DND-41 (cell line): ENCODE measurements at regions not wholly inside any gene's neighbourhood (a gene's known extent, or its start where the extent isn't known, plus 50 kb on each side); places are given as distances from the start of the nearest gene placed in this dataset.

ENCODE experiments used
- ATAC-seq: fragments of 200-7000 bp; cut with Tn5 transposase; 3 replicates; pipeline ENCODE4 v1.9.1; 2021; ENCODE audit warnings: low read depth; ENCODE audit not compliant: insufficient read depth
- DNase-seq: peaks from one replicate; pipeline ENCODE4 v3.0.0-alpha.2; 2020
- H2AFZ ChIP-seq: 2 replicates; pipeline ENCODE4 v1.6.0; 2012; ENCODE audit warnings: low read depth, low read length
- H3K27ac ChIP-seq: 2 replicates; pipeline ENCODE4 v1.5.1; 2012; ENCODE audit warnings: low read length, inconsistent platforms
- H3K27me3 ChIP-seq: fragments of 200-600 bp; sonication (generic); 2 replicates; pipeline ENCODE4 v1.6.0; 2012; ENCODE audit warnings: low read length, mild to moderate bottlenecking, inconsistent platforms; ENCODE audit not compliant: insufficient read depth, poor library complexity
- H3K36me3 ChIP-seq: 2 replicates; pipeline ENCODE4 v1.5.1; 2012; ENCODE audit warnings: low read length, inconsistent platforms; ENCODE audit not compliant: insufficient read depth
- H3K4me1 ChIP-seq: 2 replicates; pipeline ENCODE4 v1.5.1; 2012; ENCODE audit warnings: mild to moderate bottlenecking, low read length; ENCODE audit not compliant: insufficient read depth
- H3K4me2 ChIP-seq: 2 replicates; pipeline ENCODE4 v1.6.0; 2012; ENCODE audit warnings: mild to moderate bottlenecking, moderate library complexity, low read length, inconsistent platforms; ENCODE audit not compliant: insufficient read depth
- H3K4me3 ChIP-seq, 2 experiments: fragments of 200-600 bp in 1 of 2; shearing (Covaris generic) in 1 of 2; 2 replicates each; pipeline ENCODE4 v1.5.1; 2012 to 2016; ENCODE audit warnings: inconsistent platforms in 2 of 2, low read length in 2 of 2, mild to moderate bottlenecking in 2 of 2, low read depth in 1 of 2, moderate library complexity in 1 of 2
- H3K79me2 ChIP-seq: 2 replicates; pipeline ENCODE4 v1.6.0; 2012; ENCODE audit warnings: low read length, inconsistent platforms; ENCODE audit not compliant: insufficient read depth
- H3K9ac ChIP-seq: 2 replicates; pipeline ENCODE4 v1.6.0; 2012; ENCODE audit warnings: low read depth, mild to moderate bottlenecking, inconsistent platforms, low read length, moderate library complexity
- H3K9me3 ChIP-seq: 2 replicates; pipeline ENCODE4 v1.5.1; 2012; ENCODE audit warnings: low read length, moderate library complexity, mild to moderate bottlenecking, inconsistent platforms; ENCODE audit not compliant: insufficient read depth, severe bottlenecking
- H4K20me1 ChIP-seq: 2 replicates; pipeline ENCODE4 v1.6.0; 2012; ENCODE audit warnings: low read length; ENCODE audit not compliant: insufficient read depth
- EZH2 ChIP-seq: IDR thresholded peaks from 3 replicates; pipeline ENCODE4 v1.6.1; 2012; ENCODE audit warnings: borderline replicate concordance, low read depth, mild to moderate bottlenecking, moderate library complexity, low read length, inconsistent platforms; ENCODE audit not compliant: severe bottlenecking
- TF ChIP-seq, protein P1 (sequence below): IDR thresholded peaks from 2 replicates; pipeline ENCODE4 v1.5.1; 2012; ENCODE audit warnings: borderline replicate concordance, low read length, moderate library complexity, mild to moderate bottlenecking; ENCODE audit not compliant: poor library complexity, severe bottlenecking; ENCODE audit errors: extremely low read depth

DNA sequence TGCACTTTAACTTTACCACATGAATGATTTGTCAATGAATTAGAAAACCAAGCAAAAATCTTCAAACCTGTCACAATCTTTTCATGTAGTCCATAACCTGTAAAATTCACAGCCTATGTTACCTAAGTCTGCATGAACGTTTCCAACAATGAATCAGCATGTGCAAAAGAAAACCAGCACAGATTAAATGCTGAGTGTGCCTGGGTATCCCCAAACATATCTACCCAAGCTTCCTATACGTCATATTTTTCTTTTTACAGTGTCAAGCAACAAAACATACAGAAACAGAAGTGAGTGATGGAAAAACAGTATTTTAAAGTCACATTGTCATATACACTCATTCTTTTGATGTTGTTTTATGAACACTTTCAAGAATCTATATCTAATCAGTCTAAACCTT lies 713.5 kb downstream of the RFPL4B start:
- DNase-seq = no peak
- Histone ChIP-seq H3K4me2 (no peak overlapping the region), H3K79me2 (no peaks in the 10 kb centered on the region), H3K4me1 (no peaks in the 10 kb centered on the region), H3K4me3 (no peak overlapping the region), H2AFZ (no peak overlapping the region), H4K20me1 (no peaks in the 10 kb centered on the region), H3K36me3 (no peaks in the 10 kb centered on the region), H3K9me3 (no peaks in the 10 kb centered on the region), H3K27ac (no peak overlapping the region), H3K9ac (no peak overlapping the region), H3K27me3 (no peaks in the 10 kb centered on the region)
- ATAC-seq = no peak
- TF ChIP-seq, protein P1, sequence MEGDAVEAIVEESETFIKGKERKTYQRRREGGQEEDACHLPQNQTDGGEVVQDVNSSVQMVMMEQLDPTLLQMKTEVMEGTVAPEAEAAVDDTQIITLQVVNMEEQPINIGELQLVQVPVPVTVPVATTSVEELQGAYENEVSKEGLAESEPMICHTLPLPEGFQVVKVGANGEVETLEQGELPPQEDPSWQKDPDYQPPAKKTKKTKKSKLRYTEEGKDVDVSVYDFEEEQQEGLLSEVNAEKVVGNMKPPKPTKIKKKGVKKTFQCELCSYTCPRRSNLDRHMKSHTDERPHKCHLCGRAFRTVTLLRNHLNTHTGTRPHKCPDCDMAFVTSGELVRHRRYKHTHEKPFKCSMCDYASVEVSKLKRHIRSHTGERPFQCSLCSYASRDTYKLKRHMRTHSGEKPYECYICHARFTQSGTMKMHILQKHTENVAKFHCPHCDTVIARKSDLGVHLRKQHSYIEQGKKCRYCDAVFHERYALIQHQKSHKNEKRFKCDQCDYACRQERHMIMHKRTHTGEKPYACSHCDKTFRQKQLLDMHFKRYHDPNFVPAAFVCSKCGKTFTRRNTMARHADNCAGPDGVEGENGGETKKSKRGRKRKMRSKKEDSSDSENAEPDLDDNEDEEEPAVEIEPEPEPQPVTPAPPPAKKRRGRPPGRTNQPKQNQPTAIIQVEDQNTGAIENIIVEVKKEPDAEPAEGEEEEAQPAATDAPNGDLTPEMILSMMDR = no peak
- no peak for TF ChIP-seq EZH2

DNA sequence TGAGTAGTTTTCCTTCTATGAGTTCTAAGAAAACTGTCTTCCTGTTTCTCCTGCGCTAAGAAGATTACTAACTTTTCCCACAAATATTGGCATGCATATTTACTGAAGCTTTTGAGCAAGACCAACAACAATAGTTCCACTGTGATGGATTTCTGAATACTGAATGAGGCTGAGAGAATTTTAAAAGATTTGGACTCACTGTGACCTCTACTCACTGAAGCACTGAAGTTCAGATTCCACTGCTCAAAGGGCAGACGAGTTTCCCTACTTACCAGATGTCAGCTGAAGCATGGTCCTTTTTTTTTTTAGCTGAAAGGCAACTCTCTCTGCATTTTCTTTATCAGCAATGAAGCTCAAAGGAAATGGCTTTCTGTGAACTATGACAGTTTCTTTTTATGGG lies 718.5 kb downstream of the RFPL4B start:
- no peak overlapping the region for H3K4me2 ChIP-seq
- DNase-seq (no peak), ATAC-seq (no peak)
- H3K9ac ChIP-seq = no peak overlapping the region
- H3K4me1 ChIP-seq = no peaks in the 10 kb centered on the region
- H3K4me3 ChIP-seq = no peak overlapping the region
- no peaks in the 10 kb centered on the region for H3K36me3 ChIP-seq
- H2AFZ ChIP-seq = no peak overlapping the region
- no peaks in the 10 kb centered on the region for H3K79me2 ChIP-seq
- no peak overlapping the region for H3K27ac ChIP-seq
- H3K27me3 ChIP-seq = no peaks in the 10 kb centered on the region
- TF ChIP-seq EZH2 = no peak
- TF ChIP-seq, protein P1 = no peak
- no peaks in the 10 kb centered on the region for H3K9me3 ChIP-seq
- no peaks in the 10 kb centered on the region for H4K20me1 ChIP-seq

DNA sequence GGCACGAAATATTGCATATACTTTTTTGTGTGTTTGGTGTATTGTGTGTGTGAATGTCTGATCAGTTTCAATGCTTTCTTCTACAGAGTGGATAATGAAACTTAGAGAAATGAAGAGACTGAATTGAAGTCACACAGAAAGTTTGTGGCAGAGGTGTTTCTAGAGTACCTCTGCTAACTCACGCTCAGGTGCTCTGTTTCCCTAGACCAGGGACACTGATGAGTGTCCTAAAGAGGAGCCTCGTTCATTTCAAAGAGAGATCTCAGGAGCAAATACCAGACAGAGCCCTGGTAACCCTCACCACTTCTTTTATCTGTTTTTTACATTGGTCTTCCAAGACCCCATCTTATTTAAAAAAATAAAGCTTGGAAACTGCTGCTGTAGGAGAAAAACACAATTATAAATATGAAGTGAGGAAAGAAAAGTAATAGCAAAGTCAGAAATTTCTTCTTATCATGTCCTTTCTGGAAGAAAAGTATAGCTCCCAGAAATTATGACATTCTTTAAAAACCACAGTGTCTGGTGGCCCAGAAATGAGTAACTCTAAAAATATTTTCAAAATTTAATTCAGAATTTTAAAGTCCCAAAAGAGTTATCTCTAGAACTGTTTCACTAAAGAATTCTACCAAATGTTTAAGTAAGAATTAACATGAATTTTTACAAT lies 720.6 kb downstream of the RFPL4B start:
- no peak overlapping the region for H3K4me2 ChIP-seq
- TF ChIP-seq, protein P1 = no peak
- no peak for TF ChIP-seq EZH2

More for the DNA sequence above, 720.6 kb downstream of the RFPL4B start:
- Histone ChIP-seq H3K4me1 (no peaks in the 10 kb centered on the region), H3K9ac (no peak overlapping the region), H3K27ac (no peak overlapping the region), H3K79me2 (no peaks in the 10 kb centered on the region), H2AFZ (no peak overlapping the region), H3K36me3 (no peaks in the 10 kb centered on the region), H3K4me3 (no peak overlapping the region), H4K20me1 (no peaks in the 10 kb centered on the region), H3K9me3 (no peaks in the 10 kb centered on the region), H3K27me3 (no peaks in the 10 kb centered on the region)
- no peak for ATAC-seq
- no peak for DNase-seq
